ENCODE measurements at regions not wholly inside any gene's neighbourhood (a gene's known extent, or its start where the extent isn't known, plus 50 kb on each side); places are given as distances from the start of the nearest gene placed in this dataset.

DNA sequence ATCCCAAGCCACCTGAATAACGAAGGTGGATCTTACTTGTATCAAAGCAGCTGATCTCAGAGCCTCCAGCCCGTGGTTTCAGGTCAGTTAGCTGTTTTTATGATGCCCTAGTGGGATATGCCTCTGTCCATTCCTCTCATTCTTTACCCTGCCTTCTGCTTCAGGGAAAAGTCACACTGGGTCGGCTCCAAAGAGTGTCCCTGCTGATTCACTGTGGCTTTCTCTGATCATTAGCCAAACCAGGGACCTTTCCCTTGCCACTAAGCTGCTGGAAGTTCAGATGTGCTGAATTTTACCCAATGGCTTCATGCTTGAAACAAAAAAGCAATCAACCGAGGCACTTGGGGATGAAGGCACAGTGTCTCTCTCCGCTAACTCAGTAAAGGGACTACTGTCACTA lies 170.2 kb upstream of the SALL1 start (continued):
- no peak for TF ChIP-seq POU6F1 (CRISPR knock-in tag; IDR thresholded peaks at IDR 0.05; ENCODE audit: borderline replicate concordance, low read depth)

- no peak for ATAC-seq
- TF ChIP-seq TCF4 (CRISPR knock-in tag; IDR thresholded peaks at IDR 0.05; ENCODE audit: borderline replicate concordance) = no peak
- no peak for TF ChIP-seq TSHZ2 (CRISPR knock-in tag; IDR thresholded peaks at IDR 0.05)
Measured at GRCh38 chr16:51317575-51317974, 166.5 kb upstream of the SALL1 start.

DNA sequence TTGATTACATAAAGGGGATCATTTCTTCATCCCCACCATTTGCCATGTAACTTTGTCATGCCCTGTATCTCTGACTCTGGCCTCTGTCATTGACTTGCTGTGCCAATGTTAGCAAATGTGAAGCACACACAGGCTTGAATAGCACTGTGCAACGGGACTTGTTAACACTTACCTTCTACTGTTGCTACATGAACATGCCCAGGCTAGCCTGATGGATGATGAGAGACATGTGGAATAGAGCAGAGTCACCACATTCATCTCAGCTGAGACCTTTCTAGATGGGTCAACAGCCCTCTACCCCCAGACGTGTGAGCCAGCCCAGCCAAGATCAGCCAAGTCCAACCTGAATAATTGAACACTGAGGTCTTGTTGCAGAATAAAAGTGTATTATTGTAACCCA lies 162.1 kb upstream of the SALL1 start:
- no peak for ATAC-seq
- TF ChIP-seq ARNTL (CRISPR knock-in tag; IDR thresholded peaks at IDR 0.05; ENCODE audit: borderline replicate concordance, low read depth) (no peak), PPARA (CRISPR knock-in tag; IDR thresholded peaks at IDR 0.05; ENCODE audit: borderline replicate concordance) (no peak), ZNF70 (CRISPR knock-in tag; IDR thresholded peaks at IDR 0.05) (no peak), TCF4 (CRISPR knock-in tag; IDR thresholded peaks at IDR 0.05; ENCODE audit: borderline replicate concordance) (no peak), TSHZ2 (CRISPR knock-in tag; IDR thresholded peaks at IDR 0.05) (no peak), ZNF565 (CRISPR knock-in tag; conservative IDR thresholded peaks at IDR 0.05; ENCODE audit: low read depth) (no peak), CREB5 (CRISPR knock-in tag; IDR thresholded peaks at IDR 0.05; ENCODE audit: low read depth) (no peak), ZC3H10 (CRISPR knock-in tag; IDR thresholded peaks at IDR 0.05) (no peak), ZFP30 (CRISPR knock-in tag; IDR thresholded peaks at IDR 0.05) (no peak), CSDC2 (CRISPR knock-in tag; IDR thresholded peaks at IDR 0.05) (no peak), BACH2 (CRISPR knock-in tag; IDR thresholded peaks at IDR 0.05; ENCODE audit: borderline replicate concordance) (no peak), POU6F1 (CRISPR knock-in tag; IDR thresholded peaks at IDR 0.05; ENCODE audit: borderline replicate concordance, low read depth) (no peak), OSR1 (CRISPR knock-in tag; IDR thresholded peaks at IDR 0.05) (no peak), ISL1 (CRISPR knock-in tag; IDR thresholded peaks at IDR 0.05) (no peak), GLIS3 (CRISPR knock-in tag; IDR thresholded peaks at IDR 0.05) (no peak)
- TF ChIP-seq, protein P1, sequence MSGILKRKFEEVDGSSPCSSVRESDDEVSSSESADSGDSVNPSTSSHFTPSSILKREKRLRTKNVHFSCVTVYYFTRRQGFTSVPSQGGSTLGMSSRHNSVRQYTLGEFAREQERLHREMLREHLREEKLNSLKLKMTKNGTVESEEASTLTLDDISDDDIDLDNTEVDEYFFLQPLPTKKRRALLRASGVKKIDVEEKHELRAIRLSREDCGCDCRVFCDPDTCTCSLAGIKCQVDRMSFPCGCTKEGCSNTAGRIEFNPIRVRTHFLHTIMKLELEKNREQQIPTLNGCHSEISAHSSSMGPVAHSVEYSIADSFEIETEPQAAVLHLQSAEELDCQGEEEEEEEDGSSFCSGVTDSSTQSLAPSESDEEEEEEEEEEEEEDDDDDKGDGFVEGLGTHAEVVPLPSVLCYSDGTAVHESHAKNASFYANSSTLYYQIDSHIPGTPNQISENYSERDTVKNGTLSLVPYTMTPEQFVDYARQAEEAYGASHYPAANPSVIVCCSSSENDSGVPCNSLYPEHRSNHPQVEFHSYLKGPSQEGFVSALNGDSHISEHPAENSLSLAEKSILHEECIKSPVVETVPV (CRISPR knock-in tag; IDR thresholded peaks at IDR 0.05) = no peak
- TF ChIP-seq, protein P2, sequence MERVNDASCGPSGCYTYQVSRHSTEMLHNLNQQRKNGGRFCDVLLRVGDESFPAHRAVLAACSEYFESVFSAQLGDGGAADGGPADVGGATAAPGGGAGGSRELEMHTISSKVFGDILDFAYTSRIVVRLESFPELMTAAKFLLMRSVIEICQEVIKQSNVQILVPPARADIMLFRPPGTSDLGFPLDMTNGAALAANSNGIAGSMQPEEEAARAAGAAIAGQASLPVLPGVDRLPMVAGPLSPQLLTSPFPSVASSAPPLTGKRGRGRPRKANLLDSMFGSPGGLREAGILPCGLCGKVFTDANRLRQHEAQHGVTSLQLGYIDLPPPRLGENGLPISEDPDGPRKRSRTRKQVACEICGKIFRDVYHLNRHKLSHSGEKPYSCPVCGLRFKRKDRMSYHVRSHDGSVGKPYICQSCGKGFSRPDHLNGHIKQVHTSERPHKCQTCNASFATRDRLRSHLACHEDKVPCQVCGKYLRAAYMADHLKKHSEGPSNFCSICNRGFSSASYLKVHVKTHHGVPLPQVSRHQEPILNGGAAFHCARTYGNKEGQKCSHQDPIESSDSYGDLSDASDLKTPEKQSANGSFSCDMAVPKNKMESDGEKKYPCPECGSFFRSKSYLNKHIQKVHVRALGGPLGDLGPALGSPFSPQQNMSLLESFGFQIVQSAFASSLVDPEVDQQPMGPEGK (CRISPR knock-in tag; IDR thresholded peaks at IDR 0.05; ENCODE audit: borderline replicate concordance) = no peak
